Mesenchymal stem cell (in vitro differentiated cells and primary cell): ENCODE measurements at regions not wholly inside any gene's neighbourhood (a gene's known extent, or its start where the extent isn't known, plus 50 kb on each side); places are given as distances from the start of the nearest gene placed in this dataset.
A peak's percentile ranks its signal among the peaks of the same experiment; 100 is the strongest.

Source experiments
- DNase-seq: peaks from one replicate; pipeline ENCODE4 v3.0.0-alpha.2; 2013
- H2AFZ ChIP-seq: one replicate; pipeline ENCODE4 v1.6.1; 2013; ENCODE audit warnings: low read depth, mild to moderate bottlenecking, control low read depth, inconsistent platforms, low read length, moderate library complexity
- H2AK5ac ChIP-seq: 2 replicates; pipeline ENCODE4 v1.6.1; 2013; ENCODE audit warnings: low read length, moderate library complexity, mild to moderate bottlenecking, inconsistent platforms; ENCODE audit not compliant: severe bottlenecking
- H2BK120ac ChIP-seq: one replicate; pipeline ENCODE4 v1.6.1; 2013; ENCODE audit warnings: low read depth, mild to moderate bottlenecking, inconsistent platforms, low read length, moderate library complexity
- H2BK12ac ChIP-seq, 2 experiments: one replicate each; pipeline ENCODE4 v1.6.1; 2013; ENCODE audit warnings: inconsistent platforms in 2 of 2, low read length in 2 of 2, mild to moderate bottlenecking in 2 of 2, moderate library complexity in 2 of 2, control low read depth in 1 of 2
- H2BK15ac ChIP-seq: one replicate; pipeline ENCODE4 v1.6.1; 2013; ENCODE audit warnings: mild to moderate bottlenecking, low read depth, inconsistent platforms; ENCODE audit not compliant: poor library complexity, severe bottlenecking
- H2BK5ac ChIP-seq: 2 replicates; pipeline ENCODE4 v1.6.1; 2013; ENCODE audit warnings: low read depth, mild to moderate bottlenecking, low read length, control low read depth, inconsistent platforms; ENCODE audit not compliant: poor library complexity, severe bottlenecking
- H3K14ac ChIP-seq, 2 experiments: one replicate each; pipeline ENCODE4 v1.6.1; 2013; ENCODE audit warnings: inconsistent platforms in 2 of 2, low read length in 2 of 2, control low read depth in 1 of 2, mild to moderate bottlenecking in 1 of 2, moderate library complexity in 1 of 2
- H3K18ac ChIP-seq, 2 experiments: one replicate each; pipeline ENCODE4 v1.6.1; 2013; ENCODE audit warnings: inconsistent platforms in 2 of 2, low read length in 2 of 2, control low read depth in 1 of 2, low read depth in 1 of 2, mild to moderate bottlenecking in 1 of 2
- H3K23ac ChIP-seq, 2 experiments: one replicate each; pipeline ENCODE4 v1.6.1; 2013; ENCODE audit warnings: inconsistent platforms in 2 of 2, low read length in 2 of 2, mild to moderate bottlenecking in 2 of 2, moderate library complexity in 2 of 2, control low read depth in 1 of 2
- H3K27ac ChIP-seq: 2 replicates; pipeline ENCODE4 v1.5.1; 2013; ENCODE audit warnings: mild to moderate bottlenecking, moderate library complexity, low read length, control low read depth, inconsistent platforms; ENCODE audit not compliant: poor library complexity, severe bottlenecking
- H3K27me3 ChIP-seq, 2 experiments: 2 replicates each; pipeline versions ENCODE4 v1.6.1 to v1.7.0; 2013; ENCODE audit warnings: low read length in 2 of 2, mild to moderate bottlenecking in 2 of 2, moderate library complexity in 2 of 2, control low read depth in 1 of 2, inconsistent platforms in 1 of 2; ENCODE audit not compliant: control insufficient read depth in 1 of 2, insufficient read depth in 1 of 2
- H3K36me3 ChIP-seq, 2 experiments: 2 replicates each; pipeline versions ENCODE4 v1.6.1 to v1.7.0; 2013; ENCODE audit warnings: low read length in 2 of 2, control low read depth in 1 of 2, inconsistent platforms in 1 of 2, low read depth in 1 of 2, mild to moderate bottlenecking in 1 of 2; ENCODE audit not compliant: insufficient read depth in 2 of 2, control insufficient read depth in 1 of 2
- H3K4ac ChIP-seq, 2 experiments: one replicate each; pipeline ENCODE4 v1.6.1; 2013; ENCODE audit warnings: inconsistent platforms in 2 of 2, low read length in 2 of 2, mild to moderate bottlenecking in 2 of 2, moderate library complexity in 2 of 2, control low read depth in 1 of 2, low read depth in 1 of 2
- H3K4me1 ChIP-seq: 2 replicates; pipeline ENCODE4 v1.6.1; 2013; ENCODE audit warnings: low read depth, low read length, control low read depth; ENCODE audit not compliant: control insufficient read depth, insufficient read depth
- H3K4me2 ChIP-seq: 2 replicates; pipeline ENCODE4 v1.6.1; 2013; ENCODE audit warnings: low read length, mild to moderate bottlenecking, inconsistent platforms; ENCODE audit not compliant: poor library complexity, severe bottlenecking
- H3K4me3 ChIP-seq, 2 experiments: 2 replicates each; pipeline versions ENCODE4 v1.5.1 to v1.7.0; 2013; ENCODE audit warnings: low read length in 2 of 2, mild to moderate bottlenecking in 2 of 2, control low read depth in 1 of 2, low read depth in 1 of 2; ENCODE audit not compliant: insufficient read depth in 1 of 2
- H3K79me1 ChIP-seq: replicated peaks from 2 replicates; pipeline ENCODE4 v1.6.1; 2013; ENCODE audit warnings: mild to moderate bottlenecking, control low read depth, low read length, inconsistent platforms; ENCODE audit not compliant: poor library complexity, severe bottlenecking
- H3K9ac ChIP-seq: 2 replicates; pipeline ENCODE4 v1.7.0; 2013; ENCODE audit warnings: mild to moderate bottlenecking, low read length, moderate library complexity
- H3K9me3 ChIP-seq: 2 replicates; pipeline ENCODE4 v1.7.0; 2013; ENCODE audit warnings: mild to moderate bottlenecking, low read length; ENCODE audit not compliant: control insufficient read depth
- H4K8ac ChIP-seq: one replicate; pipeline ENCODE4 v1.6.1; 2013; ENCODE audit warnings: inconsistent platforms, mild to moderate bottlenecking, low read length, moderate library complexity
- H4K91ac ChIP-seq: one replicate; pipeline ENCODE4 v1.6.1; 2013; ENCODE audit warnings: mild to moderate bottlenecking, low read length, inconsistent platforms
- WGBS: methylation state at CpG from one replicate; pipeline ENCODE4 v1.1.7; 2013; ENCODE audit warnings: mixed read lengths; 5-methylcytosine and 5-hydroxymethylcytosine counted together

DNA sequence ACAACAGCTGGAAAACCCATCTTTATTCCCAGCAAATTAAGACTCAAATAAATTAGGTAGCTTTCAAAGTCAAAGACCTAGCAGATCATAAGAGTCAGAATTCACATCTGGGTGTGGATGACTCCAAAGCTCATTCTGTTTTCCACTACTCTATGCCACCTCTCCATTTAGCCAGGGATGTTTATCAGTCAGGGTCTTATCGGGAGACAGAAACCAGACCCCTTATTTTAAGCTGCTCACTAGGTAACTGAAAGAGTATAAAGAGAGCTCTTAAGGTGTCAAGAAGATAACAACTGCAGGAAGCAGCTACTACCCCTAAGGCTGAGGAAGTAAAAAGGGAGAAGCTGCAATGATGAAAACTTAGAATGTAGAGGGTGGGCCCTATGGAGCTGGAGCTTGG is 333.7 kb upstream of the KLF3 start:
- H3K23ac ChIP-seq, result no peak overlapping the region
- no peak overlapping the region for H3K4me3 ChIP-seq
- no peak for DNase-seq
- H3K79me1 ChIP-seq, result no peaks in the 10 kb centered on the region
- no peak overlapping the region for H2AFZ ChIP-seq
- H3K4ac ChIP-seq, result no peak overlapping the region
- no peak overlapping the region for H2BK12ac ChIP-seq
- no peaks in the 10 kb centered on the region for H3K4me1 ChIP-seq
- no peaks in the 10 kb centered on the region for H3K36me3 ChIP-seq
- no CpG with 5 or more reads among the region's 1 CpG for WGBS
- no peak overlapping the region for H3K14ac ChIP-seq
- no peak overlapping the region for H2BK5ac ChIP-seq
- H3K18ac ChIP-seq, result no peak overlapping the region
- no peak overlapping the region for H3K9ac ChIP-seq
- H4K91ac ChIP-seq, result no peak overlapping the region
- no peak overlapping the region for H2AK5ac ChIP-seq
- peaks cover 4% of the 10 kb centered on the region for H3K9me3 ChIP-seq
- no peak overlapping the region for H3K27ac ChIP-seq
- H2BK120ac ChIP-seq, result no peak overlapping the region
- no peak overlapping the region for H2BK15ac ChIP-seq
- no peaks in the 10 kb centered on the region for H3K27me3 ChIP-seq
- no peak overlapping the region for H4K8ac ChIP-seq
- no peak overlapping the region for H3K4me2 ChIP-seq

DNA sequence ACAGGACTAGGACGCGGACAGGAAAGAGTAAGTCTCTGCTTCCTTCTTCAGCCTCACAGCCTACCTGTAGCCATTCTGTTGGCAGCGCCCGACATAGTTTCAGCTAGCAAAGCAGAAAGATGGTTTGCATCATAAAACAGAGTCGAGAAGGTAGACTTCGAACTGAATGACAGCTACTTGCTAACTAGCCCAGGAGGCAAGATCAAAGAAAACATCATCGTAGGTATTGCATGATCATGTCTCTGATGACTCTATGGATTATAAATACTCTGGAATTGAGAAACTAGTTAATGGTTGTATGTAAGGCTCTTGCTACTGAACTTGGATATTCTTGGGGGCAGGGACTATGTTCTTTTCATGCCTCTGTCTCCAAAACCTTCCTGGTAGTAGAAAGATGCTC is 333.1 kb upstream of the KLF3 start:
- Histone ChIP-seq H3K27me3 (no peaks in the 10 kb centered on the region), H2BK15ac (no peak overlapping the region), H3K4ac (no peak overlapping the region), H2AFZ (no peak overlapping the region), H3K4me3 (no peak overlapping the region), H2AK5ac (no peak overlapping the region), H3K23ac (no peak overlapping the region), H2BK120ac (no peak overlapping the region), H2BK5ac (no peak overlapping the region), H3K4me2 (no peak overlapping the region), H3K79me1 (no peaks in the 10 kb centered on the region), H4K8ac (no peak overlapping the region), H3K14ac (no peak overlapping the region), H3K9ac (no peak overlapping the region), H3K18ac (no peak overlapping the region), H3K27ac (no peak overlapping the region), H2BK12ac (no peak overlapping the region), H4K91ac (no peak overlapping the region), H3K36me3 (no peaks in the 10 kb centered on the region), H3K9me3 (peaks cover 4% of the 10 kb centered on the region), H3K4me1 (no peaks in the 10 kb centered on the region)
- no peak for DNase-seq
- 82% methylated on average over 7 of the region's 7 CpGs for WGBS

DNA sequence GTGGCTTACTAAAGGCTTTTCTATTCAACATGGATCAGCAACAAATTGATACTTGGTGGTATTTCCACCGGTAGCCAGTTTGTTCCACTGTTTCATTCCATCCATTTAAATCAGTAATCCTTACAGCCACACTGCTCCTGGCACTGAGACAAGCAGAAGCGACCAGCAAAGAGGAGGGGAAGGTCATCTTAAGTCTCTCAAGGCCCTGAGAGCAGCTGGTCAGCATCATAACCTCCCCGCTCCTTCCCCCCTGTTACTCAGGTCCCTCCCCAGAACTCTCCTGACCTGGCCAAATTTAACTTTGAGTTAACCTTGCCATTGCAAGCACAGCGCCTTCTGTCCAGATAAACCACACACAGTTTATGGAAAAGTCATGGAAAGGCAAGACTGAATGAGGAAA is 331.3 kb upstream of the KLF3 start:
- no peak overlapping the region for H2AFZ ChIP-seq
- H2BK5ac ChIP-seq, result no peak overlapping the region
- peak overlapping the region; percentile 15 for H2BK120ac ChIP-seq
- H4K91ac ChIP-seq, result no peak overlapping the region
- no peak overlapping the region for H3K4me2 ChIP-seq
- WGBS, result 88% methylated on average over 3 of the region's 4 CpGs
- H3K27me3 ChIP-seq, result no peaks in the 10 kb centered on the region
- H3K14ac ChIP-seq, result no peak overlapping the region
- no peak for DNase-seq
- no peaks in the 10 kb centered on the region for H3K36me3 ChIP-seq
- H3K23ac ChIP-seq, result no peak overlapping the region
- H3K4me1 ChIP-seq, result no peaks in the 10 kb centered on the region
- no peak overlapping the region for H3K27ac ChIP-seq
- no peak overlapping the region for H3K18ac ChIP-seq
- H3K79me1 ChIP-seq, result no peaks in the 10 kb centered on the region
- H2BK15ac ChIP-seq, result no peak overlapping the region
- H3K4ac ChIP-seq, result no peak overlapping the region
- no peak overlapping the region for H2AK5ac ChIP-seq
- H4K8ac ChIP-seq, result peak overlapping the region; percentile 27
- H3K4me3 ChIP-seq, result no peak overlapping the region
- H3K9me3 ChIP-seq, result no peaks in the 10 kb centered on the region
- H3K9ac ChIP-seq, result no peak overlapping the region
- no peak overlapping the region for H2BK12ac ChIP-seq

DNA sequence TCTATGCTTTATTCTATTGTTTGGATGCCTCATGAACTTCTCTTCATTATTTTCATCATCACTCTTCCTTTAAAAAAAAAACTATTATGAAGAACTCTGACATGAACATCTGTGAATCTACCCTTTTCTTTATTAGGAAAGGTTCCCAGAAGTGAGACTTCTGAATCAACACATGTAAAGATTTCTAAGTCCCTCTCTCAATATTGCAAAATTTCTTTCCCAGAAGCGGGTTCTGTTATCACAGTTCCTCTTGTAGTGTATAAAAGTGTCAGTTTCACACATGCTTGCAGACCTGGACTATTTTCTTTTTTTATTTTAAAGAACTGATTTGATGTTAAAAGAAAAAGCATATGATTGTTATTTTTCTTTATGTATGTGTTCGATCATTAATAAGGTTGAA is 330.8 kb upstream of the KLF3 start:
- no peak overlapping the region for H2BK15ac ChIP-seq
- H2AFZ ChIP-seq, result no peak overlapping the region
- no peak overlapping the region for H3K23ac ChIP-seq
- no peak overlapping the region for H3K4me3 ChIP-seq
- no peak overlapping the region for H2AK5ac ChIP-seq
- H2BK12ac ChIP-seq, result no peak overlapping the region
- H3K4me2 ChIP-seq, result no peak overlapping the region
- H3K79me1 ChIP-seq, result no peaks in the 10 kb centered on the region
- H3K9me3 ChIP-seq, result peaks cover 4% of the 10 kb centered on the region
- no peaks in the 10 kb centered on the region for H3K4me1 ChIP-seq
- no peak overlapping the region for H4K8ac ChIP-seq
- no peak overlapping the region for H3K9ac ChIP-seq
- H3K14ac ChIP-seq, result no peak overlapping the region
- H3K36me3 ChIP-seq, result no peaks in the 10 kb centered on the region
- WGBS, result no CpG with 5 or more reads among the region's 2 CpGs
- no peak overlapping the region for H3K4ac ChIP-seq
- no peaks in the 10 kb centered on the region for H3K27me3 ChIP-seq
- H3K27ac ChIP-seq, result no peak overlapping the region
- no peak overlapping the region for H2BK120ac ChIP-seq
- H3K18ac ChIP-seq, result no peak overlapping the region
- no peak for DNase-seq
- H4K91ac ChIP-seq, result no peak overlapping the region
- H2BK5ac ChIP-seq, result no peak overlapping the region
